ENCODE measurements at regions not wholly inside any gene's neighbourhood (a gene's known extent, or its start where the extent isn't known, plus 50 kb on each side); places are given as distances from the start of the nearest gene placed in this dataset.

DNA sequence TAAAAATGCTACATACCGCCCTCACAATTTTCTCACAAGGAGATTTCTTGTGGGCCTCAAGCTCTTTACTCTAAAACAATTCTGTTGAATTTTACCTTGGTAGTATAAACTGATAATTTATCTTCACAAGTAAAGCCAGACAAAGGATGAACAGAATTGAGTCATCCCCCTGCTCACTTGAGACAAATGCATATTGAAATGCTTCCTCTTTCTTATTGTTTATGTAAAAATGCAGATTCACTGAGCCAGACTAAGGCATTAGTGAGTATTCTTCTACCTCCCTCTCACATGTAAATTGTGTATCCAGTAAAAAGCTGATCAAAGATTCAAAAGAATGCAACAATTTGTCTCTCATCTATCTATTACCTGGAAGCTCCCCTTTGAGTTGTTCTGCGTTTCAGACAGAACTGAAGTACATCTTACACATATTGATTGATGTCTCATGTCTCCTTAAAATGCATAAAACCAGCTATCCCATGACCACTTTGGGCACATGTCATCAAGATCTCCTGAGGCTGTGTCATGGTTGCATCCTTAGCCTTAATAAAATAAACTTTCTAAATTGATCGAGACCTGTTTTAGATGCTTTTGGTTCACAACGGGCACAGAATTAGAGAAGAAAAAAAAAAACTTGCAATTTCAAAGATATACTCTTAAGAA lies 743.1 kb upstream of the B3GALT2 start:
- TF ChIP-seq, protein P1, sequence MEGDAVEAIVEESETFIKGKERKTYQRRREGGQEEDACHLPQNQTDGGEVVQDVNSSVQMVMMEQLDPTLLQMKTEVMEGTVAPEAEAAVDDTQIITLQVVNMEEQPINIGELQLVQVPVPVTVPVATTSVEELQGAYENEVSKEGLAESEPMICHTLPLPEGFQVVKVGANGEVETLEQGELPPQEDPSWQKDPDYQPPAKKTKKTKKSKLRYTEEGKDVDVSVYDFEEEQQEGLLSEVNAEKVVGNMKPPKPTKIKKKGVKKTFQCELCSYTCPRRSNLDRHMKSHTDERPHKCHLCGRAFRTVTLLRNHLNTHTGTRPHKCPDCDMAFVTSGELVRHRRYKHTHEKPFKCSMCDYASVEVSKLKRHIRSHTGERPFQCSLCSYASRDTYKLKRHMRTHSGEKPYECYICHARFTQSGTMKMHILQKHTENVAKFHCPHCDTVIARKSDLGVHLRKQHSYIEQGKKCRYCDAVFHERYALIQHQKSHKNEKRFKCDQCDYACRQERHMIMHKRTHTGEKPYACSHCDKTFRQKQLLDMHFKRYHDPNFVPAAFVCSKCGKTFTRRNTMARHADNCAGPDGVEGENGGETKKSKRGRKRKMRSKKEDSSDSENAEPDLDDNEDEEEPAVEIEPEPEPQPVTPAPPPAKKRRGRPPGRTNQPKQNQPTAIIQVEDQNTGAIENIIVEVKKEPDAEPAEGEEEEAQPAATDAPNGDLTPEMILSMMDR (conservative IDR thresholded peaks at IDR 0.05; ENCODE audit: low read length) = no peak
- no peak for TF ChIP-seq EZH2phosphoT487 (IDR thresholded peaks at IDR 0.05; ENCODE audit: borderline replicate concordance, low read depth, low read length)
